Gastroesophageal sphincter (tissue), 4 donors: ENCODE measurements at regions not wholly inside any gene's neighbourhood (a gene's known extent, or its start where the extent isn't known, plus 50 kb on each side); places are given as distances from the start of the nearest gene placed in this dataset.
A peak's percentile ranks its signal among the peaks of the same experiment; 100 is the strongest.

Experiments used
- ATAC-seq: fragments of 150-250 bp; one replicate; pipeline ENCODE4 v1.9.1; 2016; ENCODE audit warnings: mild to moderate bottlenecking, moderate library complexity
- H3K27ac ChIP-seq, 4 donors: fragments of 200-600 bp; sonication (generic) in 3 of 4; 1 replicate in 3 of 4; 2 replicates in 1 of 4; pipeline ENCODE4 v1.5.1; 2016 to 2019
- H3K27me3 ChIP-seq: fragments of 200-600 bp; sonication (generic); one replicate; pipeline ENCODE4 v1.5.1; 2019
- H3K36me3 ChIP-seq, 2 donors: fragments of 200-600 bp; sonication (generic); one replicate each; pipeline ENCODE4 v1.5.1; 2019; ENCODE audit warnings: control low read depth in 1 of 2
- H3K4me1 ChIP-seq, 3 donors: fragments of 200-600 bp; sonication (generic); 1 replicate in 2 of 3; 2 replicates in 1 of 3; pipeline ENCODE4 v1.5.1; 2016 to 2019; ENCODE audit warnings: control low read depth in 2 of 3
- H3K4me3 ChIP-seq, 2 donors: fragments of 200-600 bp; sonication (generic); one replicate each; pipeline ENCODE4 v1.5.1; 2019; ENCODE audit warnings: mild to moderate bottlenecking in 1 of 2, moderate library complexity in 1 of 2
- H3K9me3 ChIP-seq, 3 donors: fragments of 200-600 bp; sonication (generic); one replicate each; pipeline ENCODE4 v1.5.1; 2017 to 2019; ENCODE audit warnings: control low read depth in 2 of 3
- CTCF ChIP-seq, 4 experiments: fragments of 200-600 bp in 2 of 4; fragments of 450-650 bp in 2 of 4; sonication (generic) in 1 of 4; IDR thresholded peaks; one replicate each; pipeline ENCODE4 v1.5.1; 2017 to 2019; ENCODE audit warnings: antibody characterized with exemption in 4 of 4, mild to moderate bottlenecking in 2 of 4, moderate library complexity in 2 of 4
- EP300 ChIP-seq: sonication (generic); formaldehyde crosslinking; IDR thresholded peaks from one replicate; pipeline ENCODE4 v1.6.1; 2017; ENCODE audit warnings: antibody characterized with exemption, mild to moderate bottlenecking
- POLR2A ChIP-seq, 2 donors: fragments of 450-650 bp; IDR thresholded peaks; one replicate each; pipeline ENCODE4 v1.6.1; 2017; ENCODE audit warnings: antibody characterized with exemption in 2 of 2, mild to moderate bottlenecking in 2 of 2, moderate library complexity in 1 of 2
- POLR2AphosphoS5 ChIP-seq: sonication (generic); formaldehyde crosslinking; IDR thresholded peaks from one replicate; pipeline ENCODE4 v1.6.1; 2017; ENCODE audit warnings: antibody characterized with exemption
- WGBS, 2 donors: methylation state at CpG; one replicate each; pipeline ENCODE4 v1.1.5; 2018; ENCODE audit warnings: low coverage in 1 of 2; 5-methylcytosine and 5-hydroxymethylcytosine counted together

- H3K36me3 ChIP-seq = no peaks in the 10 kb centered on the region
- TF ChIP-seq CTCF (IDR thresholded peaks at IDR 0.05) (no peak), POLR2AphosphoS5 (no peak), EP300 (no peak)
- H3K9me3 ChIP-seq = no peaks in the 10 kb centered on the region
- 44 to 56% methylated on average over 5 of the region's 5 CpGs for WGBS, 2 donors
- no peak for ATAC-seq
- no peak overlapping the region for H3K27ac ChIP-seq
- H3K4me3 ChIP-seq = no peak overlapping the region
- no peaks in the 10 kb centered on the region for H3K4me1 ChIP-seq
- H3K27me3 ChIP-seq = no peaks in the 10 kb centered on the region
These were observed 417.0 kb upstream of the DDI1 start for GRCh38 chr11:103619480-103619879.

- 71 to 83% methylated on average over 1 to 2 of the region's 2 CpGs for WGBS, 2 donors
- Histone ChIP-seq H3K9me3 (no peaks in the 10 kb centered on the region), H3K4me3 (no peak overlapping the region), H3K27me3 (no peaks in the 10 kb centered on the region), H3K27ac (no peak overlapping the region), H3K36me3 (no peaks in the 10 kb centered on the region), H3K4me1 (no peaks in the 10 kb centered on the region)
- no peak for ATAC-seq
- TF ChIP-seq POLR2AphosphoS5 = no peak
- no peak for TF ChIP-seq EP300
- no peak for TF ChIP-seq POLR2A (IDR thresholded peaks at IDR 0.05)
These were observed 416.5 kb upstream of the DDI1 start for GRCh38 chr11:103619938-103620337.

- 92 to 93% methylated on average over 2 of the region's 2 CpGs for WGBS, 2 donors
- Histone ChIP-seq H3K4me1 (no peaks in the 10 kb centered on the region), H3K27me3 (no peaks in the 10 kb centered on the region), H3K36me3 (no peaks in the 10 kb centered on the region), H3K4me3 (no peak overlapping the region), H3K27ac (no peak overlapping the region), H3K9me3 (no peaks in the 10 kb centered on the region)
- no peak for ATAC-seq
- no peak for TF ChIP-seq POLR2AphosphoS5
- TF ChIP-seq EP300 = no peak
These were observed 414.1 kb upstream of the DDI1 start for GRCh38 chr11:103622296-103622695.

- ATAC-seq = no peak
- 67 to 80% methylated on average over 1 of the region's 1 CpG for WGBS, 2 donors
These were observed 412.5 kb upstream of the DDI1 start for GRCh38 chr11:103623933-103624332.

GRCh38 chr11:103624708-103625623 lies 411.5 kb upstream of the DDI1 start:
- no peak overlapping the region for H3K4me3 ChIP-seq
- H3K36me3 ChIP-seq = no peaks in the 10 kb centered on the region
- ATAC-seq = peak; percentile 54
- H3K9me3 ChIP-seq = no peaks in the 10 kb centered on the region
- no peaks in the 10 kb centered on the region for H3K27me3 ChIP-seq
- TF ChIP-seq EP300 (no peak), CTCF (IDR thresholded peaks at IDR 0.05) (no peak), POLR2AphosphoS5 (no peak)
- no peak overlapping the region for H3K27ac ChIP-seq
- no peaks in the 10 kb centered on the region for H3K4me1 ChIP-seq
- 57 to 87% methylated on average over 5 of the region's 5 CpGs for WGBS, 2 donors

More at GRCh38 chr11:103623933-103624332, 412.5 kb upstream of the DDI1 start:
- H3K27me3 ChIP-seq = no peaks in the 10 kb centered on the region
- no peak overlapping the region for H3K4me3 ChIP-seq
- H3K36me3 ChIP-seq = no peaks in the 10 kb centered on the region
- no peak overlapping the region for H3K27ac ChIP-seq
- TF ChIP-seq EP300 = no peak
- no peak for TF ChIP-seq CTCF (IDR thresholded peaks at IDR 0.05)
- no peak for TF ChIP-seq POLR2A (IDR thresholded peaks at IDR 0.05)
- no peak for TF ChIP-seq POLR2AphosphoS5
- no peaks in the 10 kb centered on the region for H3K9me3 ChIP-seq
- H3K4me1 ChIP-seq = no peaks in the 10 kb centered on the region

- H3K9me3 ChIP-seq = no peaks in the 10 kb centered on the region
- H3K36me3 ChIP-seq = no peaks in the 10 kb centered on the region
- WGBS, 2 donors = 0% methylated on average over 1 of the region's 1 CpG
- H3K4me1 ChIP-seq = no peaks in the 10 kb centered on the region
- ATAC-seq = no peak
- no peaks in the 10 kb centered on the region for H3K27me3 ChIP-seq
- TF ChIP-seq EP300 = no peak
- TF ChIP-seq POLR2AphosphoS5 = no peak
- TF ChIP-seq POLR2A (IDR thresholded peaks at IDR 0.05) = no peak
- no peak for TF ChIP-seq CTCF (IDR thresholded peaks at IDR 0.05)
- no peak overlapping the region for H3K4me3 ChIP-seq
- H3K27ac ChIP-seq = no peak overlapping the region
These were observed 410.8 kb upstream of the DDI1 start for GRCh38 chr11:103625624-103625965.
